ENCODE measurements at regions not wholly inside any gene's neighbourhood (a gene's known extent, or its start where the extent isn't known, plus 50 kb on each side); places are given as distances from the start of the nearest gene placed in this dataset.

DNA sequence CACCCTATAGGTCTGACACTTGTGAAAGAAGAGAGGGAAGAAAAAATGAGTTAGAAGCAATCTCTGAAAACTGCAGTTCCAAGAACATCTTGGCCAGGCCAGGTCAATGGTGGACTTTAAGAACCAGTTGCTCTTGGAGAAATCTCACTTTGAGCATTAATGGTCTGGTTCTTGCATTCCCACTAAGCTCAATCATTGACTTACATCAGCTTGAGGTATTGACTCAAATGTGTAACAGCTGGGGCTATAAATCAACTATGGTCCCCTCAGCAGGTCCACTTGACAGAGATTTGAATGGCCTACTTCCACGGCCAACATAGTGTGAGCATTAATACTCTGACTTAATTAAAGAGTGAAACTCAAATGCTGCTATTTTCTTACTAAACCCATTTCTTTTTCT, 357.8 kb upstream of the RGMB start:
- TF ChIP-seq, protein P1, sequence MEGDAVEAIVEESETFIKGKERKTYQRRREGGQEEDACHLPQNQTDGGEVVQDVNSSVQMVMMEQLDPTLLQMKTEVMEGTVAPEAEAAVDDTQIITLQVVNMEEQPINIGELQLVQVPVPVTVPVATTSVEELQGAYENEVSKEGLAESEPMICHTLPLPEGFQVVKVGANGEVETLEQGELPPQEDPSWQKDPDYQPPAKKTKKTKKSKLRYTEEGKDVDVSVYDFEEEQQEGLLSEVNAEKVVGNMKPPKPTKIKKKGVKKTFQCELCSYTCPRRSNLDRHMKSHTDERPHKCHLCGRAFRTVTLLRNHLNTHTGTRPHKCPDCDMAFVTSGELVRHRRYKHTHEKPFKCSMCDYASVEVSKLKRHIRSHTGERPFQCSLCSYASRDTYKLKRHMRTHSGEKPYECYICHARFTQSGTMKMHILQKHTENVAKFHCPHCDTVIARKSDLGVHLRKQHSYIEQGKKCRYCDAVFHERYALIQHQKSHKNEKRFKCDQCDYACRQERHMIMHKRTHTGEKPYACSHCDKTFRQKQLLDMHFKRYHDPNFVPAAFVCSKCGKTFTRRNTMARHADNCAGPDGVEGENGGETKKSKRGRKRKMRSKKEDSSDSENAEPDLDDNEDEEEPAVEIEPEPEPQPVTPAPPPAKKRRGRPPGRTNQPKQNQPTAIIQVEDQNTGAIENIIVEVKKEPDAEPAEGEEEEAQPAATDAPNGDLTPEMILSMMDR (IDR thresholded peaks at IDR 0.05) = no peak
- no peak for TF ChIP-seq TEAD4 (CRISPR knock-in tag; IDR thresholded peaks at IDR 0.05)
- TF ChIP-seq ZNF317 (CRISPR knock-in tag; IDR thresholded peaks at IDR 0.05; ENCODE audit: borderline replicate concordance, low read depth) = no peak
- no peak for TF ChIP-seq HMGA2 (CRISPR knock-in tag; IDR thresholded peaks at IDR 0.05)
- no peak for TF ChIP-seq STAT6 (CRISPR knock-in tag; conservative IDR thresholded peaks at IDR 0.05; ENCODE audit: low read depth)
- no peak for TF ChIP-seq PRDM15 (CRISPR knock-in tag; IDR thresholded peaks at IDR 0.05)
- TF ChIP-seq ZNF232 (CRISPR knock-in tag; IDR thresholded peaks at IDR 0.05) = no peak
- TF ChIP-seq ESRRA (CRISPR knock-in tag; IDR thresholded peaks at IDR 0.05; ENCODE audit: borderline replicate concordance) = no peak
- TF ChIP-seq SP1 (CRISPR knock-in tag; conservative IDR thresholded peaks at IDR 0.05) = no peak
- no peak for TF ChIP-seq USF1 (CRISPR knock-in tag; IDR thresholded peaks at IDR 0.05)

All from WTC11 (cell line).